ENCODE measurements at regions not wholly inside any gene's neighbourhood (a gene's known extent, or its start where the extent isn't known, plus 50 kb on each side); places are given as distances from the start of the nearest gene placed in this dataset.

- TF ChIP-seq CTCF (IDR thresholded peaks at IDR 0.05) (no peak), POLR2A (IDR thresholded peaks at IDR 0.05) (no peak)
These were observed 1345.3 kb upstream of the SEL1L start for GRCh38 chr14:82878951-82879350.
